ENCODE measurements at regions not wholly inside any gene's neighbourhood (a gene's known extent, or its start where the extent isn't known, plus 50 kb on each side); places are given as distances from the start of the nearest gene placed in this dataset.

- no peak for DNase-seq (ENCODE audit: extremely low read depth, low read depth)
- TF ChIP-seq, protein P1, sequence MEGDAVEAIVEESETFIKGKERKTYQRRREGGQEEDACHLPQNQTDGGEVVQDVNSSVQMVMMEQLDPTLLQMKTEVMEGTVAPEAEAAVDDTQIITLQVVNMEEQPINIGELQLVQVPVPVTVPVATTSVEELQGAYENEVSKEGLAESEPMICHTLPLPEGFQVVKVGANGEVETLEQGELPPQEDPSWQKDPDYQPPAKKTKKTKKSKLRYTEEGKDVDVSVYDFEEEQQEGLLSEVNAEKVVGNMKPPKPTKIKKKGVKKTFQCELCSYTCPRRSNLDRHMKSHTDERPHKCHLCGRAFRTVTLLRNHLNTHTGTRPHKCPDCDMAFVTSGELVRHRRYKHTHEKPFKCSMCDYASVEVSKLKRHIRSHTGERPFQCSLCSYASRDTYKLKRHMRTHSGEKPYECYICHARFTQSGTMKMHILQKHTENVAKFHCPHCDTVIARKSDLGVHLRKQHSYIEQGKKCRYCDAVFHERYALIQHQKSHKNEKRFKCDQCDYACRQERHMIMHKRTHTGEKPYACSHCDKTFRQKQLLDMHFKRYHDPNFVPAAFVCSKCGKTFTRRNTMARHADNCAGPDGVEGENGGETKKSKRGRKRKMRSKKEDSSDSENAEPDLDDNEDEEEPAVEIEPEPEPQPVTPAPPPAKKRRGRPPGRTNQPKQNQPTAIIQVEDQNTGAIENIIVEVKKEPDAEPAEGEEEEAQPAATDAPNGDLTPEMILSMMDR (IDR thresholded peaks at IDR 0.05; ENCODE audit: low read depth, low read length) = no peak
These were observed 314.9 kb upstream of the CCDC54 start for GRCh38 chr3:107062310-107062709.

- no peak for DNase-seq (ENCODE audit: extremely low read depth, low read depth)
These were observed 314.5 kb upstream of the CCDC54 start for GRCh38 chr3:107062787-107063186.

GRCh38 chr3:107063351-107063750, 313.9 kb upstream of the CCDC54 start:
- TF ChIP-seq, protein P1 (IDR thresholded peaks at IDR 0.05; ENCODE audit: low read depth, low read length) = no peak
- DNase-seq (ENCODE audit: extremely low read depth, low read depth) = no peak

More at GRCh38 chr3:107062787-107063186, 314.5 kb upstream of the CCDC54 start:
- TF ChIP-seq, protein P1 (IDR thresholded peaks at IDR 0.05; ENCODE audit: low read depth, low read length) = no peak

DNA sequence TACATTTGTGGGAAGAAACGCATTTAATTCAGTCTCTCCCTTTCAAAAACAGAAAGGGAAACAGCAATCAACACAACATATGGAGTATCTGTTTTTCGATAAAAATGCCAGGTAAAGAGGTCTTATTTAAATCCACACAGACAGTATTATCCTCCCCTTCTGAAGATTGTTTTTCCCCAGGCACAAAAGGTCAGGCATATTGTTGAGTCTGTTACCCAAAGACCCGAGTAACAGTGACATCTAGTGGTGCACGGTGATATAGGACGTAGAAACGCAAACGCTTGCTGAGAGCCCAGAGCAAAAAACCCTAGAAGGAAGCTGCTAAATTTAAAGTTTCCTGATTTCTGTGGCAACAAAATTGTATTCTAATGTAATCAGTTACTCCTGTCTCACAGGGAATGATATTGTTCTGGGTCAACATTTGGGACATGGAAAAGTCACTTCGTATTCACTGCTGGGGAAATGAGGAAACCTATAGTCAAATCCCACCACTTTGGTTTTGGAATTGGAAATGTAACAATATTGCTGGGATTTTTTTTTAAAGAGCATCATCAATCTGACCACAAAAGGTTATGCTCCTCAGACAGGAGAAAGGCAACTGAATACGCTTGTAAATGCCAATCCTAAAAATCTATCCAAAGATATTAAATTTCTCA, 312.7 kb upstream of the CCDC54 start:
- TF ChIP-seq, protein P1 (IDR thresholded peaks at IDR 0.05; ENCODE audit: low read depth, low read length) = peak; percentile 82
- DNase-seq (ENCODE audit: extremely low read depth, low read depth) = peak; percentile 40

- TF ChIP-seq, protein P1 (IDR thresholded peaks at IDR 0.05; ENCODE audit: low read depth, low read length) = no peak
- no peak for DNase-seq (ENCODE audit: extremely low read depth, low read depth)
These were observed 312.0 kb upstream of the CCDC54 start for GRCh38 chr3:107065094-107065861.

- TF ChIP-seq, protein P1 (IDR thresholded peaks at IDR 0.05; ENCODE audit: low read depth, low read length) = no peak
- no peak for DNase-seq (ENCODE audit: extremely low read depth, low read depth)
These were observed 309.8 kb upstream of the CCDC54 start for GRCh38 chr3:107067421-107067820.

- TF ChIP-seq, protein P1 (IDR thresholded peaks at IDR 0.05; ENCODE audit: low read depth, low read length) = no peak
- DNase-seq (ENCODE audit: extremely low read depth, low read depth) = peak; percentile 49
These were observed 308.3 kb upstream of the CCDC54 start for GRCh38 chr3:107068980-107069379.
